Stimulated activated CD4-positive, alpha-beta T cell treated with anti-CD3 and anti-CD28 coated beads, Interleukin-15, amount 100 ng/mL, for 1 hour (primary cell): ENCODE measurements at regions not wholly inside any gene's neighbourhood (a gene's known extent, or its start where the extent isn't known, plus 50 kb on each side); places are given as distances from the start of the nearest gene placed in this dataset.
A peak's percentile ranks its signal among the peaks of the same experiment; 100 is the strongest.

Experiments used
- DNase-seq, 2 donors: peaks; one replicate each; pipeline ENCODE4 v3.0.0-alpha.2; 2020; ENCODE audit warnings: low read depth in 1 of 2, low spot score in 1 of 2

- no peak for DNase-seq
Observed at GRCh38 chr9:16153741-16154140, 600.9 kb downstream of the CCDC171 start.

GRCh38 chr9:16154521-16155078 lies 601.8 kb downstream of the CCDC171 start:
- peak in 1 of 2 donors; percentile 8 for DNase-seq

GRCh38 chr9:16155878-16156277 lies 603.0 kb downstream of the CCDC171 start:
- DNase-seq = no peak

GRCh38 chr9:16157216-16157615 lies 604.4 kb downstream of the CCDC171 start:
- DNase-seq = no peak

GRCh38 chr9:16157651-16158050 lies 604.8 kb downstream of the CCDC171 start:
- DNase-seq = no peak

- DNase-seq = no peak
Observed at GRCh38 chr9:16158093-16158492, 605.2 kb downstream of the CCDC171 start.

GRCh38 chr9:16161483-16161882 lies 608.6 kb downstream of the CCDC171 start:
- DNase-seq = no peak

GRCh38 chr9:16170119-16170518 lies 617.3 kb downstream of the CCDC171 start:
- no peak for DNase-seq

- no peak for DNase-seq
Observed at GRCh38 chr9:16171911-16172310, 619.1 kb downstream of the CCDC171 start.

GRCh38 chr9:16172796-16173195 lies 620.0 kb downstream of the CCDC171 start:
- no peak for DNase-seq

- no peak for DNase-seq
Observed at GRCh38 chr9:16174915-16175314, 622.1 kb downstream of the CCDC171 start.

- no peak for DNase-seq
Observed at GRCh38 chr9:16175461-16175860, 622.6 kb downstream of the CCDC171 start.

- no peak for DNase-seq
Observed at GRCh38 chr9:16178294-16178693, 625.5 kb downstream of the CCDC171 start.

GRCh38 chr9:16179566-16179965 lies 626.7 kb downstream of the CCDC171 start:
- DNase-seq = no peak

- DNase-seq = no peak
Observed at GRCh38 chr9:16180091-16180490, 627.2 kb downstream of the CCDC171 start.

GRCh38 chr9:16180546-16180945 lies 627.7 kb downstream of the CCDC171 start:
- DNase-seq = no peak

GRCh38 chr9:16181539-16181938 lies 628.7 kb downstream of the CCDC171 start:
- no peak for DNase-seq

- no peak for DNase-seq
Observed at GRCh38 chr9:16182784-16183183, 629.9 kb downstream of the CCDC171 start.

GRCh38 chr9:16184964-16185646 lies 632.3 kb downstream of the CCDC171 start:
- no peak for DNase-seq

GRCh38 chr9:16191191-16191590 lies 638.3 kb downstream of the CCDC171 start:
- no peak for DNase-seq

- DNase-seq = peak in 1 of 2 donors; percentile 2
Observed at GRCh38 chr9:16191691-16192402, 639.0 kb downstream of the CCDC171 start.

GRCh38 chr9:16192403-16193017 lies 639.7 kb downstream of the CCDC171 start:
- no peak for DNase-seq
